ENCODE measurements at regions not wholly inside any gene's neighbourhood (a gene's known extent, or its start where the extent isn't known, plus 50 kb on each side); places are given as distances from the start of the nearest gene placed in this dataset.

DNA sequence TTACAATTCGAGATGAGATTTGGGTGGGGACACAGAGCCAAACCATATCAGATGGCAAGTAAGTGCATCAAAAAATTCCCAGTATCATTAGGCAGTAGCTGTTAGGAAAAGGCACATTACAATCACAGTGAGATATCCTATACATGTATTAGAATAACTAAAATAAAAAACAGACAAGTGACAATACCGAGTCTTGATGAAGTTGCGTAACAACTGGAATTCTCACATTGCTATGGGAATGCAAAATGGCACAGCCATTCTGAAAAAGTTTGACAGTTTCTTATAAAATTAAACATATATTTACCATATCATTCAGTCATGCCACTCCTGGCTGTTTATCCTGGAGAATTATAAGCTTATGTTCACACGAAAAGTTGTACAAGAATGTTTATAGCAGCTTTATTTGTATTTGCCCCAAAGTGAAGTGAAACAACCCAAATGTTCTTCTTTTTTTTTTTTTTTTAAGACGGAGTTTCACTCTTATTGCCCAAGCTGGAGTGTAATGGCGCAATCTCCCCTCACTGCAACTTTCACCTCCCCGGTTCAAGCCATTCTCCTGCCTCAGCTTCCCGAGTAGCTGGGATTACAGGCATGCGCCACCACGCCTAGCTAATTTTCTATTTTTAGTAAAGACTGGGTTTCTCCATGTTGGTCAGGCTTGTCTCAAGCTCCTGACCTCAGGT lies 93.1 kb upstream of the TLE1 start:
- Histone ChIP-seq H3K27ac (ENCODE audit: low read depth in 2 of 2, low read length in 1 of 2) (no peak overlapping the region), H3K4me2 (no peak overlapping the region), H3K4me3 (ENCODE audit: low read depth in 2 of 2, low read length in 1 of 2) (no peak overlapping the region), H2AFZ (ENCODE audit: low read depth) (no peak overlapping the region), H3K9ac (no peak overlapping the region), H3F3A (replicated peaks; ENCODE audit: insufficient read depth) (peaks cover 4% of the 10 kb centered on the region), H3K4me1 (ENCODE audit: control insufficient read depth in 1 of 2, insufficient read depth in 2 of 2, low read depth in 1 of 2, low read length in 1 of 2) (no peaks in the 10 kb centered on the region), H3K27me3 (ENCODE audit: insufficient read depth) (no peaks in the 10 kb centered on the region), H3K9me2 (no peaks in the 10 kb centered on the region), H3K79me2 (ENCODE audit: insufficient read depth) (no peaks in the 10 kb centered on the region), H3K36me3 (replicated peaks in 1 of 2; ENCODE audit: control insufficient read depth in 1 of 2, insufficient read depth in 2 of 2, low read length in 1 of 2) (no peaks in the 10 kb centered on the region), H3K9me3 (no peaks in the 10 kb centered on the region), H4K20me1 (ENCODE audit: insufficient read depth) (no peaks in the 10 kb centered on the region)
- TF ChIP-seq FOSL2 (IDR thresholded peaks at IDR 0.05; ENCODE audit: borderline replicate concordance, low read depth) (no peak), NFIC (IDR thresholded peaks at IDR 0.05; ENCODE audit: borderline replicate concordance) (no peak), FOXM1 (IDR thresholded peaks at IDR 0.05; ENCODE audit: low read depth) (no peak), GABPA (IDR thresholded peaks at IDR 0.05; ENCODE audit: low read depth) (no peak), GATA2 (CRISPR knock-in tag; IDR thresholded peaks at IDR 0.05) (no peak), NRF1 (IDR thresholded peaks at IDR 0.05; ENCODE audit: low read depth, low read length) (no peak), RXRA (IDR thresholded peaks at IDR 0.05; ENCODE audit: borderline replicate concordance, low read depth) (no peak), RCOR1 (IDR thresholded peaks at IDR 0.05; ENCODE audit: low read length) (no peak), EP300 (IDR thresholded peaks at IDR 0.05; ENCODE audit: borderline replicate concordance in 1 of 2, low read depth in 1 of 2, low read length in 1 of 2) (no peak), FOXJ3 (CRISPR knock-in tag; IDR thresholded peaks at IDR 0.05) (no peak), RFX5 (IDR thresholded peaks at IDR 0.05; ENCODE audit: low read length) (no peak)
- TF ChIP-seq, protein P1, sequence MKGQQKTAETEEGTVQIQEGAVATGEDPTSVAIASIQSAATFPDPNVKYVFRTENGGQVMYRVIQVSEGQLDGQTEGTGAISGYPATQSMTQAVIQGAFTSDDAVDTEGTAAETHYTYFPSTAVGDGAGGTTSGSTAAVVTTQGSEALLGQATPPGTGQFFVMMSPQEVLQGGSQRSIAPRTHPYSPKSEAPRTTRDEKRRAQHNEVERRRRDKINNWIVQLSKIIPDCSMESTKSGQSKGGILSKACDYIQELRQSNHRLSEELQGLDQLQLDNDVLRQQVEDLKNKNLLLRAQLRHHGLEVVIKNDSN (IDR thresholded peaks at IDR 0.05; ENCODE audit: borderline replicate concordance, low read depth), result no peak
- TF ChIP-seq, protein P2, sequence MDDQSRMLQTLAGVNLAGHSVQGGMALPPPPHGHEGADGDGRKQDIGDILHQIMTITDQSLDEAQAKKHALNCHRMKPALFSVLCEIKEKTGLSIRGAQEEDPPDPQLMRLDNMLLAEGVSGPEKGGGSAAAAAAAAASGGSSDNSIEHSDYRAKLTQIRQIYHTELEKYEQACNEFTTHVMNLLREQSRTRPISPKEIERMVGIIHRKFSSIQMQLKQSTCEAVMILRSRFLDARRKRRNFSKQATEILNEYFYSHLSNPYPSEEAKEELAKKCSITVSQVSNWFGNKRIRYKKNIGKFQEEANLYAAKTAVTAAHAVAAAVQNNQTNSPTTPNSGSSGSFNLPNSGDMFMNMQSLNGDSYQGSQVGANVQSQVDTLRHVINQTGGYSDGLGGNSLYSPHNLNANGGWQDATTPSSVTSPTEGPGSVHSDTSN (IDR thresholded peaks at IDR 0.05), result no peak
- TF ChIP-seq, protein P3, sequence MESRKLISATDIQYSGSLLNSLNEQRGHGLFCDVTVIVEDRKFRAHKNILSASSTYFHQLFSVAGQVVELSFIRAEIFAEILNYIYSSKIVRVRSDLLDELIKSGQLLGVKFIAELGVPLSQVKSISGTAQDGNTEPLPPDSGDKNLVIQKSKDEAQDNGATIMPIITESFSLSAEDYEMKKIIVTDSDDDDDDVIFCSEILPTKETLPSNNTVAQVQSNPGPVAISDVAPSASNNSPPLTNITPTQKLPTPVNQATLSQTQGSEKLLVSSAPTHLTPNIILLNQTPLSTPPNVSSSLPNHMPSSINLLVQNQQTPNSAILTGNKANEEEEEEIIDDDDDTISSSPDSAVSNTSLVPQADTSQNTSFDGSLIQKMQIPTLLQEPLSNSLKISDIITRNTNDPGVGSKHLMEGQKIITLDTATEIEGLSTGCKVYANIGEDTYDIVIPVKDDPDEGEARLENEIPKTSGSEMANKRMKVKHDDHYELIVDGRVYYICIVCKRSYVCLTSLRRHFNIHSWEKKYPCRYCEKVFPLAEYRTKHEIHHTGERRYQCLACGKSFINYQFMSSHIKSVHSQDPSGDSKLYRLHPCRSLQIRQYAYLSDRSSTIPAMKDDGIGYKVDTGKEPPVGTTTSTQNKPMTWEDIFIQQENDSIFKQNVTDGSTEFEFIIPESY (IDR thresholded peaks at IDR 0.05; ENCODE audit: borderline replicate concordance, low read depth), result no peak
- TF ChIP-seq, protein P4, sequence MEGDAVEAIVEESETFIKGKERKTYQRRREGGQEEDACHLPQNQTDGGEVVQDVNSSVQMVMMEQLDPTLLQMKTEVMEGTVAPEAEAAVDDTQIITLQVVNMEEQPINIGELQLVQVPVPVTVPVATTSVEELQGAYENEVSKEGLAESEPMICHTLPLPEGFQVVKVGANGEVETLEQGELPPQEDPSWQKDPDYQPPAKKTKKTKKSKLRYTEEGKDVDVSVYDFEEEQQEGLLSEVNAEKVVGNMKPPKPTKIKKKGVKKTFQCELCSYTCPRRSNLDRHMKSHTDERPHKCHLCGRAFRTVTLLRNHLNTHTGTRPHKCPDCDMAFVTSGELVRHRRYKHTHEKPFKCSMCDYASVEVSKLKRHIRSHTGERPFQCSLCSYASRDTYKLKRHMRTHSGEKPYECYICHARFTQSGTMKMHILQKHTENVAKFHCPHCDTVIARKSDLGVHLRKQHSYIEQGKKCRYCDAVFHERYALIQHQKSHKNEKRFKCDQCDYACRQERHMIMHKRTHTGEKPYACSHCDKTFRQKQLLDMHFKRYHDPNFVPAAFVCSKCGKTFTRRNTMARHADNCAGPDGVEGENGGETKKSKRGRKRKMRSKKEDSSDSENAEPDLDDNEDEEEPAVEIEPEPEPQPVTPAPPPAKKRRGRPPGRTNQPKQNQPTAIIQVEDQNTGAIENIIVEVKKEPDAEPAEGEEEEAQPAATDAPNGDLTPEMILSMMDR (IDR thresholded peaks at IDR 0.05), result no peak
- ChIA-PET POLR2A (no interaction called here), CTCF (interaction anchor here (0.7 kb wide), 1 partner anchor 359 kb away, joined by 3 read pairs; no protein-coding TSS in a partner anchor)
- 91% methylated on average over 10 of the region's 10 CpGs for WGBS (ENCODE audit: low lambda C conversion rate)
- no peak for DNase-seq
